OCI-M1 (cell line): ENCODE measurements at regions not wholly inside any gene's neighbourhood (a gene's known extent, or its start where the extent isn't known, plus 50 kb on each side); places are given as distances from the start of the nearest gene placed in this dataset.
"Not testable (repeated sequence)": the region's sequence is repeated elsewhere in the genome, so short reads cannot be mapped to it uniquely, and the experiment has no call there.

ENCODE experiments used
- DNase-seq: peaks from one replicate; lab custom pipeline; 2025; lab: John Stamatoyannopoulos, UW

- DNase-seq = peak; percentile 66
These were observed 406.9 kb upstream of the ACTBL2 start for GRCh38 chr5:57889558-57889957.

DNA sequence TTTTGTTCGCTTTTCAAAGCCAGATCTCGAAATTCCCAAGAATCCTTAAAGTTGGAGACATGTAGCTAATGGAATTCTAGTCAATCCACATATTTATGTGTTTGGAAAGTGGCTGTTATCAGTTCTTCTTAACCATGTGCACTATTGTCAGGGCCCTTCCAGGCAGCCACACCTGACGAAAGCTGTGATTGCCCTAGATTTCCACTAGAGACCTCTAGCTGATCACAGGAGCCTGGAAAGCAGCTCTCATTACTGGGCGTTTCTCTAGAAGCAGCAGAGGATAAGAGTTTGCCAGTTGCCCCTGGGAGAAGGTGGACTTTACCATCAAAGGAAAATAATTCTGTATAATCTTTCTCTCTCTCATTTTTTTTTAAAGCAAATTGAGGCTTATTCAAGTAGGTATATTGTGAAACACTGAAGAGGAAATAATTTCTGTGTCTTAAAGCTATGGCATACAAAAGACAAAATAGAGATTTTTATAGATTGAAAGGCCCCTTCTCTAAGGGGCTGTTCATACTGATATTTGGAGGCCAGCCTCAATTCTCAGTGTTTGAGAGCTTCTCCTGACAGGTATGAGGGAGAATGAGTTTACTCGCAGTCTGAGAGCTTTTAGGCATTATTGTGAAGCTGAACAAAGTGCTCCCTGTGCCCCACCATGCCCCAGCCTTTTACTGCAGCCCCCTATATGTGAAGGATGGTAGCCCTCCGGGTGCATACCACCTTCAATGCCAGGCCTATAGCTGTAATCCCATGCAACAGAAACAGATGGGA is 405.4 kb upstream of the ACTBL2 start:
- peak; percentile 80 for DNase-seq

- no peak for DNase-seq
These were observed 401.9 kb upstream of the ACTBL2 start for GRCh38 chr5:57884346-57885102.

- DNase-seq = no peak
These were observed 397.6 kb upstream of the ACTBL2 start for GRCh38 chr5:57880216-57880615.

DNA sequence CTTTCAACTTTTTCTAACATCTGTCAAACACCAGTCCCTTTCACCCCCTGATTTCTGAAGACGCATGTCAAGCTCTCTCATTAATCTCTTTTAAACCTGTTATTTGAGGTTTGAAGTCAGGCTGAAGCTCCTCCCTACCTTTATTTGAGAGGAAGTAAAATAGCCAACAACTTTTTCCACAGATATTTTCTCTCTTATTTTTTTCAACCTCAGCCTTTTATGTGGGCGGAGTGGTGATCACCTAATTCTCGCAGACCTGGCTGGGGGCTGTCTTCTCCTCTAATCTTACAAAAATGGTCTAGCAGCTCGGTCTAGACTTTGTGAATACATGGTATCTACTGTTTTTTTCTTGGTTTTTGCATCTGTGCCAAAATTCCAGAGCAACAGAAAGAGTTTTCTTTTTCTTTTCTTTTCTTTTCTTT is 395.7 kb upstream of the ACTBL2 start:
- no peak for DNase-seq

DNA sequence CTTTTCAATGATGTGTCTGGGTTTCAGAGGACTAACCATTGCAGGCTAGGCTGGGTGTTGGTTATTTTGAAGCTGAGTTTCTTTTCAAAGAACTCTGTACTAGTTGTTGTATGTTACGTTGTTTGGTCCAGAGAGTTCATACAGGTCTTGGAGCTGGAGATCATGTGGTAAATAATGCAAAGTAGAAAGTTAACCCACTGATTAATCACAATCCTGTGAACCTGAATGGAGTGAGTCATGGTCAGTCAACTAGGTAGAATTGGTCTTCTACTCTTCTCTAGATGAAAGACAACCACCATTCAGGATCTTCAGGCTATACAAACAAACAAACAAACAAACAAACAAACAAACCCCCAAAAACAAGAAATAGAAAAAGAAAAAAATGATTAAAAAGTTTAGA is 388.9 kb upstream of the ACTBL2 start:
- no peak for DNase-seq

GRCh38 chr5:57870267-57870666 is 387.7 kb upstream of the ACTBL2 start:
- not testable (repeated sequence) for DNase-seq

DNA sequence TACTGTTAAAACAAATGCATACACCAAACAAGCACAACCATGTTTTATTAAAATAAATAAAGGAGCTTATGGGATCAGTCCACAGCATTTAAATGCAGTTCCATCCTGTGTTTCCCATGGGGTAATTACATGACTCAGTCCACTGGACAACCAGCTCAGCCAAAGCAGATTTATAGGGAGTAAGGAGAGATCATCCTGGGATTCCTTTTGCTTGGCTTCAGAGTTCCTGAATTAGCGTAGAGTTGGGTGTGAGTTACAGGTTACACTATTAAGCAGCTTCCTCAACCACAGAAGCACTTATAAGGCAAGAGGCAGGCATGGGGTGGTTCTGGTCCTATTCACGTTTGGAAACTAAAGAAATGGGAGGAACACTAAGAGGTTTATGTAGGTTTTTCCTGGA is 381.1 kb upstream of the ACTBL2 start:
- DNase-seq = no peak

DNA sequence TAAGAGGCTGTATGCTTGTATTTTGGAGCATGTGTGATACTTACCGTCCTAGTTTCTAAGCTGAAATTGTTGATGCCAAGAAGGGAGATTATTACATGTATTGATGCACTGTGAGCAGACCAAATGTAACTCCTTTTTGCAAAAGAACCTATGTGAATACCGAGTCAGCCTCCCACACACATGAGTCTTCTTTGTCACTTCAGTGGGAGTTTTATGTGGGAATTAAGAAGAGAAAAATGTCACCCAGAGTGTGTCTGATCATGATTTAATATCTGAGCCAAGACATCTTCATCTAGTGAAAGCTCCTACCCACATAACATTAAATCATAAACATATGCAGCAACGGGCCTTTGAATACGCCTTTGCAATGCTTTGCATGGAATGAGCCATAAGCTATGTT is 380.3 kb upstream of the ACTBL2 start:
- DNase-seq = no peak

- peak; percentile 61 for DNase-seq
These were observed 379.9 kb upstream of the ACTBL2 start for GRCh38 chr5:57862471-57862911.

DNA sequence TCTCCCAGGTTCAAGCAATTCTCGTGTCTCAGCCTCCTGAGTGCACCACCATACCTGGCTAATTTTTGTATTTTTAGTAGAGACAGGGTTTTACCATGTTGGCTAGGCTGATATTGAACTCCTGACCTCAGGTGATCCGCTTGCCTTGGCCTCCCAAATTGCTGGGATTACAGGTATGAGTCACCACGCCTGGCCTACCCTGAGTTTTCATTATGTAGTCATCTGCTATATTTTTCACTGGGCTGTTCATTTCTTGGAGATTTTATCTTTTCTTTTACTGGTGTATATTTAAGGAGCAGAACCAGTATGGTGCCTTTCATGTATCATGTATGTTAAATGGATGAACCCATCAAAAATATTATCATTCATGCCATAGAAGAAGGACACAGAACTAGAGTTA is 377.0 kb upstream of the ACTBL2 start:
- DNase-seq = no peak

- peak; percentile 16 for DNase-seq
These were observed 376.3 kb upstream of the ACTBL2 start for GRCh38 chr5:57858905-57859304.

DNA sequence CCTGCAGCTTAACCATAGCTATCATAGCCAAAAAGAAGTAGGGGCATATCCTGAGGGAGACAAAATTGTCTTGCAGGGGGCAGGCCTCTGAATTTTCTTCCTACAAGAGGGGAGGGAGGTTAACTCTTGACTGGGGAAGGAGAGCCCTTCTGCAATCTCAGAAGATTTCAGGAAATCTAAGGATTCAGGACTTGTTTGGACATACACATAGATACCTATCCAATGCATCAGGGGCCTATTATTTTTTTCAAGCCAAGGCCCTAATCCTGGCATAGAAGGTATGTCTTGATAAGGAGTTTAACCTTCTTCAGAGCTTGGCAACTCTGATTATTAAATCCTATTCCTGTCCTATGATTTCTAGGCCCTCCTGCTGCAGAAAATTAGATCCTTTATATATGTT is 375.1 kb upstream of the ACTBL2 start:
- DNase-seq = no peak

GRCh38 chr5:57855831-57856230 is 373.2 kb upstream of the ACTBL2 start:
- no peak for DNase-seq

GRCh38 chr5:57853929-57854697 is 371.5 kb upstream of the ACTBL2 start:
- no peak for DNase-seq

DNA sequence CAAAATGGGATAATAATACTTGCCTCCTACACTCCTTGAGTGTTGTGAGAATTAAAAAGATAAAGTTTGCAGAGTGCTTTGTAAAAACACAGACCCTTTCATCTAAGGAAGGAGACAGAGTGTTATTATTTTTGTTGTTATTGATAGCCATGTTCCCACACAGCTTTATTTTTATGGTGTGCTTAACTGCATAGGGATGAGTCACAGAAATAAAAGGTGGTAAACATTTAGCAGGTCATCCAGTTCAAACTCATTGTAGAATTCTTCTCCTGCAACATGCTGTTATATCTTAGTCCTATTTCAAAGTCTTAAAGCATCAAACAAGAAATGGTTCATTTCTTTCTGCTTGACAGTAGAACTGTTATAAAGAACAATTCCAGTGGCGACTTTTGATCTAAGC is 367.5 kb upstream of the ACTBL2 start:
- no peak for DNase-seq

GRCh38 chr5:57845025-57845424 is 362.4 kb upstream of the ACTBL2 start:
- DNase-seq = no peak

GRCh38 chr5:57844410-57844809 is 361.8 kb upstream of the ACTBL2 start:
- no peak for DNase-seq

DNA sequence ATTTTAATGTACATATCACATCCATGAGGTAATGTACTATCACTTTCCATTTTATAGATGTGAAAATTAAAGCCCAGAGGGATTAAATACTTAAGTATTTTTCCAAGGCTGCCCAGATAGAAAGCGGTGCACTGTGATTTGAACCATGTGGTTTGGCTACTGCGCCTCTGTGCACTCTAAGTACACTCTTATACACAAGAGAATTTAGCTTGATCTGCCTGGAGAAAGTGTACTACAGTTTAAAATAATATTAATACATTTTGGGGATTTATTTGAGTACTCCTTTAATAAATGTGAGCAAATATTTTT is 360.4 kb upstream of the ACTBL2 start:
- DNase-seq = no peak

DNA sequence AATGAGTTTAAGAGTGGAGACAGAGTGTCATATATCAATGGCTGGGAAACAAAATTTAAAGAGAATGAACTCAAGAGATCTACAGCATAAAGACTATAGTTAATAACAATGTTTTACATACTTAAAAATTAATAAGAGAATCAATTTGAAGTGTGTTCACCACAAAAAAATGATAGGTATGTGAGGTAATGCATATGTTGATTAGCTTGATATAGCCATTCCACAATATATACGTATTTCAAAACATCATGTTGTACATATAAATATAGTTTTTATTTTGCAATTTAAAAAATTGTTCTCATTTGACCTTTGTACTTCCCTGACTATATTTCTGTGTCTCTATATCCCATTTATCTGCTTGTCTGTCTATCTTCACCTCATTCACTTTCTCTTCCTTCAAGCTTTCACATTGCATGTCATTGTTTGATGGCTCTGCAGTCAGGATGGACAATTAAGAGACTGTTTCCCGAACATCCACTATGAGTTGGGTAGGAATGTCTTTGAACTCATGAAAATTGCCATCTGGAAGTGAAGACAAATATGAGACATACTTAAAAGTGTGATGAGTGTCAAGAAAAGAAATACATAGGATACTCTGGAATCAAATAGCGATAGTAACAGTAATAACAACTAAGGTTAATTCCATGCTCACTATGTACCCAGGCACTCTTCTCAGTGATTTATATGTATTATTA is 359.9 kb upstream of the ACTBL2 start:
- no peak for DNase-seq

GRCh38 chr5:57841676-57842363 is 359.2 kb upstream of the ACTBL2 start:
- DNase-seq = no peak
